ENCODE measurements at regions not wholly inside any gene's neighbourhood (a gene's known extent, or its start where the extent isn't known, plus 50 kb on each side); places are given as distances from the start of the nearest gene placed in this dataset.

DNA sequence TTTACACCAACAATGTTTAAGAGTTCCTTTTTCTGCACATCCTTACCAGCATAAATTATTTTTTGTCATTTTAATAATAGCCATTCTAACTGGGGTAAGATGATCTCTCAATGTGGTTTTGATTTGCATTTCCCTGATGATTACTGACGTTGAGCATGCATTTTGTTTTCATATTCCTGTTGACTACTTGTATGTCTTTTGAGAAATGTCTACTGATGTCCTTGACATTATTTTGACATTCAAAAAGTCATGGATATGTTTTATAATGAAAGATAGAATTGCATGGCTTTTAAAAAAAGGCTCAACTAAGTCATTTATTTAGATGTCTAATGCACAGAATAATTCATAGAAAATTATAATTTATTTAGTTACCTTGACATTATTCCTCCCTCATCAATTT, 381.6 kb upstream of the C9orf72 start:
- Histone ChIP-seq H4K20me1 (ENCODE audit: control insufficient read depth, insufficient read depth) (no peaks in the 10 kb centered on the region), H3K79me2 (ENCODE audit: control insufficient read depth, insufficient read depth, low read length) (no peaks in the 10 kb centered on the region), H3K27me3 (replicated peaks in 1 of 2; ENCODE audit: control insufficient read depth in 2 of 2, insufficient read depth in 2 of 2, low read length in 1 of 2) (no peaks in the 10 kb centered on the region), H2AFZ (ENCODE audit: control insufficient read depth, low read depth, low read length) (no peak overlapping the region), H3K4me2 (ENCODE audit: control insufficient read depth, insufficient read depth) (no peak overlapping the region), H3K9me3 (replicated peaks; ENCODE audit: control insufficient read depth, insufficient read depth, low read length) (no peaks in the 10 kb centered on the region), H3K9ac (ENCODE audit: control insufficient read depth, insufficient read depth, low read length) (no peak overlapping the region), H3K4me3 (no peak overlapping the region), H3K36me3 (ENCODE audit: control insufficient read depth in 2 of 2, insufficient read depth in 2 of 2, low read length in 1 of 2) (no peaks in the 10 kb centered on the region), H3K27ac (ENCODE audit: control insufficient read depth, insufficient read depth) (no peak overlapping the region), H3K4me1 (ENCODE audit: control insufficient read depth, insufficient read depth, low read length) (no peaks in the 10 kb centered on the region)
- SMC1A ChIA-PET (ENCODE audit: uncharacterized antibody, unreplicated experiment) = no interaction called here
- no peak for TF ChIP-seq RB1 (IDR thresholded peaks at IDR 0.05; ENCODE audit: borderline replicate concordance)
- POLR2A ChIA-PET = no interaction called here
- intact Hi-C loops (cut with micrococcal nuclease; ENCODE audit: unreplicated experiment) = no loop called here
- no peak for DNase-seq (ENCODE audit: low read depth, low spot score)
- in situ Hi-C loops (cut with MboI) = no loop called here
- BruUV-seq (replicated peaks) = no TSS peak
- WGBS (ENCODE audit: insufficient coverage, insufficient replicate concordance, low lambda C conversion rate, missing lambda C conversion rate) = 4% methylated on average over 1 of the region's 1 CpG
- no peak for ATAC-seq
- CTCF ChIA-PET = no interaction called here
- RAD21 ChIA-PET (ENCODE audit: unreplicated experiment) = no interaction called here
- no peak for FAIRE-seq

DNA sequence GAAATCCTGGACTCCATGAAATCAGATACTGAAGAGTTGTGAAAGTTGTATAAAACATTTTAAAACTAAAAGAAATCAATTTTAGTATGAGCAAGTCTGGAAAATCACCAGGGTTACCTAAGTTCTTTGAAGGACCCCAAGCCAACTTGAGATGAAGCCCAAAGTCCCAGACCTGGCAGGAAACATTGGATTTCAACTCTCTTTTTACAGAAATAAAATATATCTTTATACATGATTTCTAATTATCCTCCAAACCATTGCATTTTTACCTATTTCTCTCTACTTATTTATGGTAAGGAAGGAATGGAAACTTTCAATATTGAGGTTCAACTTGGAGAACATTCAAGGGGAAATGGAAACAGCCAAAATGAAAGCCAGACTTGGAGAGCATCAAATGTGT, 390.6 kb upstream of the C9orf72 start:
- ChIA-PET RAD21 (ENCODE audit: unreplicated experiment) (interaction anchor here (0.7 kb wide), 1 partner anchor 110 kb away, joined by 3 read pairs; no protein-coding TSS in a partner anchor), CTCF (no interaction called here), POLR2A (no interaction called here), SMC1A (ENCODE audit: uncharacterized antibody, unreplicated experiment) (no interaction called here)
- in situ Hi-C loops (cut with MboI) = no loop called here
- intact Hi-C loops (cut with micrococcal nuclease; ENCODE audit: unreplicated experiment) = no loop called here
- H3K27ac ChIP-seq (ENCODE audit: control insufficient read depth, insufficient read depth) = no peak overlapping the region
- TF ChIP-seq KLF5 (IDR thresholded peaks at IDR 0.05; ENCODE audit: partially characterized antibody) = no peak
- no peak for TF ChIP-seq HDAC6 (IDR thresholded peaks at IDR 0.05; ENCODE audit: unreplicated experiment)
- no peak for TF ChIP-seq SIN3A (IDR thresholded peaks at IDR 0.05; ENCODE audit: low read depth, low read length)
- TF ChIP-seq, protein P1, sequence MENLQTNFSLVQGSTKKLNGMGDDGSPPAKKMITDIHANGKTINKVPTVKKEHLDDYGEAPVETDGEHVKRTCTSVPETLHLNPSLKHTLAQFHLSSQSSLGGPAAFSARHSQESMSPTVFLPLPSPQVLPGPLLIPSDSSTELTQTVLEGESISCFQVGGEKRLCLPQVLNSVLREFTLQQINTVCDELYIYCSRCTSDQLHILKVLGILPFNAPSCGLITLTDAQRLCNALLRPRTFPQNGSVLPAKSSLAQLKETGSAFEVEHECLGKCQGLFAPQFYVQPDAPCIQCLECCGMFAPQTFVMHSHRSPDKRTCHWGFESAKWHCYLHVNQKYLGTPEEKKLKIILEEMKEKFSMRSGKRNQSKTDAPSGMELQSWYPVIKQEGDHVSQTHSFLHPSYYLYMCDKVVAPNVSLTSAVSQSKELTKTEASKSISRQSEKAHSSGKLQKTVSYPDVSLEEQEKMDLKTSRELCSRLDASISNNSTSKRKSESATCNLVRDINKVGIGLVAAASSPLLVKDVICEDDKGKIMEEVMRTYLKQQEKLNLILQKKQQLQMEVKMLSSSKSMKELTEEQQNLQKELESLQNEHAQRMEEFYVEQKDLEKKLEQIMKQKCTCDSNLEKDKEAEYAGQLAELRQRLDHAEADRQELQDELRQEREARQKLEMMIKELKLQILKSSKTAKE (IDR thresholded peaks at IDR 0.05; ENCODE audit: low read depth, poor library complexity, severe bottlenecking) = no peak
- no TSS peak for BruUV-seq (replicated peaks)
- no peaks in the 10 kb centered on the region for H4K20me1 ChIP-seq (ENCODE audit: control insufficient read depth, insufficient read depth)
- no peak overlapping the region for H2AFZ ChIP-seq (ENCODE audit: control insufficient read depth, low read depth, low read length)
- H3K4me1 ChIP-seq (ENCODE audit: control insufficient read depth, insufficient read depth, low read length) = no peaks in the 10 kb centered on the region
- no peaks in the 10 kb centered on the region for H3K79me2 ChIP-seq (ENCODE audit: control insufficient read depth, insufficient read depth, low read length)
- ATAC-seq (no peak), DNase-seq (ENCODE audit: low read depth, low spot score) (no peak), FAIRE-seq (no peak)
- H3K27me3 ChIP-seq (replicated peaks in 1 of 2; ENCODE audit: control insufficient read depth in 2 of 2, insufficient read depth in 2 of 2, low read length in 1 of 2) = no peaks in the 10 kb centered on the region
- H3K9me3 ChIP-seq (replicated peaks; ENCODE audit: control insufficient read depth, insufficient read depth, low read length) = no peaks in the 10 kb centered on the region
- H3K36me3 ChIP-seq (ENCODE audit: control insufficient read depth in 2 of 2, insufficient read depth in 2 of 2, low read length in 1 of 2) = no peaks in the 10 kb centered on the region
- no peak overlapping the region for H3K9ac ChIP-seq (ENCODE audit: control insufficient read depth, insufficient read depth, low read length)
- no peak overlapping the region for H3K4me2 ChIP-seq (ENCODE audit: control insufficient read depth, insufficient read depth)
- H3K4me3 ChIP-seq = no peak overlapping the region
